ENCODE measurements at regions not wholly inside any gene's neighbourhood (a gene's known extent, or its start where the extent isn't known, plus 50 kb on each side); places are given as distances from the start of the nearest gene placed in this dataset.
"Not testable (repeated sequence)": the region's sequence is repeated elsewhere in the genome, so short reads cannot be mapped to it uniquely, and the experiment has no call there.

DNA sequence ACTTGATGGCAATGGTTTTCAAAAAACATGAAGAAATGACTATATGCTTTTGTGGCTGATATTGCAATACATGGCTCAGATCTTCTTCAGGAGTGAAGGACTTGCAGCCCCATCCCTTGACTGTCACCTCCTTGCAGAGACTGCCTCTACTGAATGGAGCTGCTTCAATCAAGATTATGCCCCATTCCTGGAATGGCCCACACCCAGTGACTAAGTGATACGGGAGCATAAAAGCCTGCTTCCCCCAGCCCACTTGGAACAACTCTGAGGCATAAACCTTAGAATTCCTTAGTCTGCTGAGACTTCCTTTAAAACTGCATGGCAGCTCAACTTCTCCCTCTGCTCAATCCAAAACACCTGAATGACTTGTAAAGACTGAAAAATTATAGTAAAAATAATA lies 957.1 kb downstream of the SORCS3 start:
- no peak for DNase-seq

DNA sequence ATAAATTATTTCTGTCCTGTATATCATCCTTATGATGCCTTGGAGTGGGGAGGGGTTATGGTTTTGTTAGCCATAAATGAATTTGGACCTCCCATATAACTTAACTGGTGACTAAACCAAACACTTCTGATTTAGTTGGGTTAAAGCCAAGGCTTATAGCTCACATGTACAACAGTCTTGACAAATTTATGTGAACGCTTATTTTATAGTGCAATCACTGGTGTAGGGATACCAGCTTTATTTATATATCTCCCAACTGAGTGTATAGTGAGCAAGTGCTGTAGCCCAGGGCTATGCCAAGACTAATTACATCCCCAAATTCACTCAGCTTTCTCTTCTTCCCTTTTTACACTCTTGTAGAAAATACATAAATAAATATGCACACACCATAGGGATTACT lies 956.2 kb downstream of the SORCS3 start:
- no peak for DNase-seq

DNA sequence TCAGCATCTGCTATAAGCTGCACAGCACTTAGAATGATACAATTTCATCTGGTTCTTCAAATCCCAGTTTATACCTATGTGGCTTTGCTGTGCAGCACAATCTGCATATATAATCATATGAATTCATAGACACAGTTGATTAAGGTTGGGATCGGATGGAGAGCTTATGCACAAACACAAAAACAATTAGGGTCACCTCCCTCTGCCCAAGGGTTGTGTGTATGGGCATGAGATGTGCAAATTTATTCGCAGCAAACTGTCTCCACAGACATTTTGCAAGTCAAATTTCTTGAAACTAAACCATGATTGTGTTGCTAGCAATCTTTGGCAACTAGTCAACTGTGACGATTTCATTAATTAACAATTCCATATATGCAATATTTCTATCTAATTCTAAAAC lies 955.7 kb downstream of the SORCS3 start:
- DNase-seq, result no peak

DNA sequence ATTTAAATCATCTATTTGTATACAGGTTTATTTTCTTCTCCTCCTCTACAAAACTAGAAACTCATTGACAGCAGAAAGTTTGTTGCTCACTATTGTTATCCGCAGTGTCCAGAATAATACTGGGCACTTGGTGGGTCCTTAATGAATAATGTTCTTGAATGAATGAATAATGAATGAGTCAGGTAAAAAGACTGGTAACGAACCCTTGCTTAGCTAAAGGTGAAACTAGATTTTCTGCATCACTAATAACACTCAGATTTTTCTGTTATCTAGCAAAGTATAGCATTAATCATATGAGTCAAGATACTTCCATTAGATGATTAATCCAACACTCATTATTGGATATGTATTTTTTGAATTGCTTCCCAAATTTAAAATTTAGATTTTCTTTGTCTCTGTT lies 953.2 kb downstream of the SORCS3 start:
- no peak for DNase-seq

DNA sequence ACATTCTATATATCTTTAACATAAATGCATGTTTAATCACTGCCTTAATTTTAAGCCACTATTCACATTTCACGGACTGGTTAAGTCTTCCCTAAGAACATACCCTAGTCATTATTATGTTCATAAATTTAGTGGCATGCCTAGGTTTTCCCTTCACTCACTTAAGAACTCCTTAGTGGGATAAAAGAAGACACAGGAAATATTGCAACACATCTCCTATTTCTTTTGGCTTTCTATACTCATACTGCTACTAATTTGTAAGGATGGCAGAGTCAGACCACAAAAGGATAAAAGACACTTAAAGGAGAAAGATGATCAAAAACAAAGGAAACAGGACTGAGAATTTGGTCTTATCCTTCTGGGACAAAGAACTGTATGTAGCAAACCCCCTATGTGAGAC lies 951.4 kb downstream of the SORCS3 start:
- DNase-seq, result no peak

DNA sequence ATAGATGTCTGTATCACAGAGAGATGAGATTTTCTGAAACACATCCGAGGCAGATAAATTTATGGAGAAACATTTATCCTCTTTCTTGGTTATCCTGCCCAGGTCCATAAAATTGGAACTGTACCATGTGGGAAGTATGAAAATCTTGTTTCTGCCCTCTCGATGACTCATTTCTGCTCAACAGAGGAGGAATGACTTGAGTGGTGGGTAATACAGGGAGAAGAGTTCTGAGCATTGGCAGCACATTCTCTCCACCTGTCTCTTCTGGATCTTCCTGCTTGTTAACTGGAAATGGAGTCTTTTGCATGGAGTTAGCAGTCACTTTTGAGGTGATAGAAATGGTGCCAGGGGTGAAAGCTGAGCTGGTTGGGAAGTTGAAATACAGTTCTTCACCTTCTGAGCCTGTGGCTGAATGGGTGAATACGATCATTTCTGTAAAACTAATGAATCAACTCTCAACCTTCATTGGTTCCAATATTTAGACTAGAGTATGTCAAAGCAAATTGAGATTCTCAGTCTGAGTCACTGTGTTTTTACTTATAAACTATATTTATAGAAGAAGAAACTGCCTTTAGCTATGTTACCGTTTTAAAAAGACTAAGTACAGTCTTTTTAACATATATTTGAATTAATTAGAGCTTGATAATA lies 945.5 kb downstream of the SORCS3 start:
- no peak for DNase-seq

DNA sequence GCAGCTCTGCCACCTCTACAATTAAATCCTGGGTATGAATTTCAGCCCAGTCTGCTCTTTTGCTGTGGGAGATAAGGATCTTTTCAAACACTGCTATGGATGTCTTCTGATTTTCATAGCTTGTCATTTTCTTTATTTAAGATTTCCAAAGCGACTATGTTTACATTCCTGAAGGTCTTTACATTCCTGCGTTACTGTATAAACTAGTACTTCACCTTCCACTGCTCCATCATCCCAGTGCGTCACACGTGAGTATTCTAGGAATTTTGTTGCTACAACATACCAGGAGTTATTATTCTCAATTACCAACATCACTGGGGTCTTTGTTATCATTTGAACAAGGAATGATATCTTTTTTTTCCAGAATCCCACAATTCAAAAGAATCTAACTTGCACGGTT lies 944.7 kb downstream of the SORCS3 start:
- DNase-seq, result no peak

DNA sequence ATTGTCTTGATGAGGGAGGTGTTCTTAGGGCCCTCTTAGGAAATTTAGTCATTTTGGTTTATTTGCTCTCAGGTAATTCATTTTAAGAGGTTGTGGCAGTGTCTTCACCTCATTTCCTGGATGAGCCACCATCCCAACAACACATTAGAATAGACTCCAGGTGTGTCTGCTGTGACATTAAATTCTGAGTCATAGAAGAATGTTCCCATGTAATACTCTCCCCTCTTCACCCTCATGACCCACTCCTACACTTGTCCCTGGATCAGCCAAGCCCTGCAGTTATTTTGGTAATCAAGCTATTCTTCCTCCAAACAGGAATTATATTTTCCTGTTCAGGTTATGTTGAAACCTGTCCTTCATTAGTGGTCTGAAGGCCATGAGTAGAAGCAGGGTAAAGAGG lies 944.1 kb downstream of the SORCS3 start:
- DNase-seq, result no peak

DNA sequence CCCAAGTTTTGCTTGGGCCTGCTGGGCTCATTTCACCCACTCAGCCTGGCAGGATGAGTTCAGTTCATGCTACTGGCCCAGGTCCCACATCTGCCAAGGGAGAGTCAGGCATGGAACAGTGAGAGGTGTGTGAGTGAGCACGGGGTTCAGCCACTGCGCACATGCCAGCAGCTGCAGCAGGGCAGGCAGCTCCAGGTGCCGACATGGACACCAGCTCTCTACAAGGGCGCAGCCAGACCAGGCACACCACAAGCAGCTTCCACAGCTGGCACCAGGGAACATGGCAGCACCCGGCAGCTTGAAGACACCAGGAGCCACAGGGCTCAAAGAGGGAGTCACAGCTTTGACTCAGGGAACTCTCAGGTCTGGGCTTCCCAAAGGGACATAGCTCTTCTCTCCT lies 938.0 kb downstream of the SORCS3 start:
- no peak for DNase-seq

DNA sequence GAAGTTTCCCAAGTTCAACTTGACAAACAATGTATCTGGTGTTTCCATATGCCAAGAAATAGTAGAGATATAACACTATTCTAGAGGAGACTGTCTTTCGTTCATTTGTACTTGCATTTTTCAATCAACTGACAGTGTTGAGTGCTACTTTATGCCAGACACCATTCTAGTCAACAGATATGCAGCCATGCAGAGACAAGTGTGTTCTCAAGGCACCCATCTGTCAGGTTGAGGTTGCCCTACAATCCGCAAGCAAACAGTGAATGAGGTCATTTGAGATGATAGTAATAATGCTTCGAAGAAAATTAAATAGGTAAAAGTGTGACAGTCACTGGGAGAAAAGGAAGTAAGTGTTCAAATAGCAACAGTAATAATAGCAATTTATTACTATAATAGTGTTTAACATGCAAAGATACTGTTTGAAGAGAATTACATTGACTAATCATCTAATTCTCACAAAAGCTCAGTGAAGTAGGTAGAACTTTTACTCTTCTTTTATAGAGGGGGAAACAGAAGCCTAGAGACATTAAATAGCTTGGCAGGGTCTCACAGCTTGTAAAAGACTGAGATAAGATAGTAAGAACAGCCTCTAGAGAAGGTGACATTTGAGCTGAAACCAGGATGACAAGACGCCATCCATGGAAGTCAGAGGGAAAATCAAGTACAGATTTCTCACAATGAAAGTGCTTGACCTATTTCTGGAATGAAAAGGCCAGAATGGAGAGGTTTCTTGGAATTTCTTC lies 936.9 kb downstream of the SORCS3 start:
- no peak for DNase-seq

DNA sequence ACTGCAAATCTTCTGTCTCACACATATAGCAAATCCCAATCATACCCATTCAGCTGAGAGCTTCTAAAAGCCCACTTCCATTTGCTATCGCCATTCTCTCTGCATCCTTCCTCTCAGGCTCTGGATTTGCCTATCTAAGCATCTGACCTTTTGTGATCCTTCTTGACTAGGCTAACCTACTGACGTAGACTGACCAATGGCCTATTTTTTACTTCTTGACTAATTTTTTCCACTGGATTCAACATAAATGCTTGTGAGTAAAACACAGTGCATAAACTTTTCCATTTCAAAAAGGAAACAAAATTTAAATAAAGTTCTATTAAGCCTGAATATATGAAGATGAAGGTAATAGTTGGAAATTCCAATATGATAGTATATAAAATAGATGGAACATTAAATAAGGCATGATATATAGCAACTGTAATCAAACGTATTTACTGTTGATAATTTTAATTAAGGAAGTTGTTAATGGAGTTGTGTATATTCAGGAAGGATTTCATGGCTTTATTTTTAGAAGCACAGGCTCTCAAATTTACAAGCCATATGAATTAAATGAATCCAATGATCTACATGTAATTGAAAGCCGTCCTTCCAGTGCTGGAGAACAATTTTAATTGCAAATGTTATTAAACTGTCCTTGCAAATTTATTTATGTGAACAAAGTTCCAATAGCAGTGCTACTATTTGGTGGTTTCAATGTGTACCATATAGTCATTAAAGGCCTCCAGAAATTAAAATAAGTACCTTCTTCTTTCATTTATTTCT lies 918.4 kb downstream of the SORCS3 start:
- no peak for DNase-seq

DNA sequence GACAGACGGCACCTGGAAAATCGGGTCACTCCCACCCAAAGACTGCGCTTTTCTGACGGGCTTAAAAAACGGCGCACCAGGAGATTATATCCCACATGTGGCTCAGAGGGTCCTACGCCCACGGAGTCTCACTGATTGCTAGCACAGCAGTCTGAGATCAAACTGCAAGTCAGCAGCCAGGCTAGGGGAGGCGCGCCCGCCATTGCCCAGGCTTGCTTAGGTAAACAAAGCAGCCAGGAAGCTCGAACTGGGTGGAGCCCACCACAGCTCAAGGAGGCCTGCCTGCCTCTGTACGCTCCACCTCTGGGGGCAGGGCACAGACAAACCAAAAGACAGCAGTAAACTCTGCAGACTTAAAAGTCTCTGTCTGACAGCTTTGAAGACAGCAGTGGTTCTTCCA lies 909.4 kb downstream of the SORCS3 start:
- DNase-seq, result not testable (repeated sequence)

DNA sequence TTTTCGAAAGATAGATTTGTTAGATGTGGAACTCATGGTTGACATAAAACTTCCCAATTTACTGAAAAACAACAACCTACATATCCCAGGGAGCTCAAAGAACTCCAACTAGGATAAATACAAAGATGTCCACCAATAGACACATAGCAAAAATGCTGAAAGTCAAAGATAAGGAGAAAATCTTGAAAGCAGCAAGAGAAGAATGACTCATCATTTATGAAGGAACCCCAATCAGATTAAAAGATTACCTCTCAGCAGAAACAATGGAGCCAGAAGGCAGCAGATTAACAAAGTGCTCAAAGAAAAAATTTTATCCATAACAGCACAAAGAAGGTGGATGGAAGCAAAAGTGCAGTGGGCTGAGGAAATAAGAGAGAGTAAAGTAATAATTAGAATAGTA lies 908.6 kb downstream of the SORCS3 start:
- DNase-seq, result no peak

DNA sequence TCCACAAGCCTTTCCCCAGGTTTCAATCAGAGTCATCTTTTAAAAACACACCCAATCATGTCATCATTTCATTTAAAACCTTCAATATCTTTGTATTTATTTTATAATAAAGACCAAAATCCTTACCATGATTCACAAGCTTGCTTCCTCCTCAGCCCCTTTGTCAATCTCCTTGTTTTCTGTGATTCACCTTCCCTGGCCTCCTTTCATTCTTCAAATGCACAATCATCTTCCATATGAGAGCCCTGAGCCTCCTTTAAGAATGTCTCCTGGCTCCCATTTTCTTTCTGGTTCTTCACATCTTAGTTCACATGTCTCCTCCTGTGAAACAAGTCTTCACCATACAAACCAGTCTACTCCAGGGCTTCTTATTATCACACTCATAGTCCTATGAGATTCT lies 904.0 kb downstream of the SORCS3 start:
- DNase-seq, result no peak

DNA sequence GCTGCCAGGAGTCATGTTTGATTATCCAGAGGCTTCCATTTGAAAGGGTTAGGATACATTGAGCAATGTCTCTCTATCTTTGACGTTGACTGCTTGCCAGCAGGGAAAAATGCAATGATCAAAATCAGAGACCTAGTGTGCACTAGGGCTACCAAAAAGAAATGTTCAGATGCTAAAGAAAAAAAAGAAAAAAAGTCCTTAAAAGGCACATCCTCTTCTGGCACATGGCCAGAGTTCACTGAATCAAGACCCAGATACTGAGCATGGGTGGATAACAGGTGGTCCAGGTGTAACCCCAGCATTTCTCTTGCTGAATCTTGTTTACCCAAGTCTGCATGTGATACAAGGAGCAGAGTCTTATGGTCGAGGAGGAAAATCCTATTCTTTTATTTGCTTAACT lies 899.3 kb downstream of the SORCS3 start:
- DNase-seq, result no peak

DNA sequence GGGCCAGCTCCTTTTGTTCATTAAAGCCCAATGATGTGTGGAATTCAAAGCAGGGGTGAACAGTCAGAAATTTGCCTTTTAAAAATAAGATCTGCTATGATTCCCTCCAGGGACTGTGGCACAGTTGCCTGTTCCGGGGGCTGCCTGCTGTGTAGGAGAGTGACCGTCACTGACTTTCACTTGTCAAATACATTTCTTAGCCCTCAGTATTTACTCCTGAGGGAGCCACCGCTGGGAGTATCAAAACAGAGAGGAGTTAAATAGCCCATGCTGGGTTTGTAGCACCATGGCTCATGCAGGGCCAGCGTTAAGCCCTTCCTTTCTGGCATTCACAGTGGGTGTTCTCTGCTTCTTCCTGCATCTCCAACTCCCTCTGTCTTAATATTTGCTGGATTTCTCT lies 897.8 kb downstream of the SORCS3 start:
- DNase-seq, result no peak

DNA sequence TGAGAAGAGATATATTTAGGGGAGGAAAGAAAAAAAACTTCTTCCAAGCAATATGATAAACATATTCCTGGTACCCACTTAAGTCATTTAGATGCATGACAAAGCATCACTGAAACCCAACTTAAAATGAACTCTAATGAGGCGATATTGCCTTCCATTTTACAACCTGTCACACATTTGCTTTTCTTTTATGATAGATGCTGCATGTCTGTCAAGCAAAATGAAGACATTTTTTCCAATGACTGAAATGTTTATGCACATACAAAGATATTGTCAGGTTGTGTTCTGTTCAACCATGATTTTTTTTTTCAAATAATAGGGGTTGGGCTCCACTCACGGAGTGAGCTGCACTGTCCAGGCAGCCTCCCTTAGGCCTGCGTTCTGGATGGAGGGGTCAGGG lies 894.4 kb downstream of the SORCS3 start:
- no peak for DNase-seq

DNA sequence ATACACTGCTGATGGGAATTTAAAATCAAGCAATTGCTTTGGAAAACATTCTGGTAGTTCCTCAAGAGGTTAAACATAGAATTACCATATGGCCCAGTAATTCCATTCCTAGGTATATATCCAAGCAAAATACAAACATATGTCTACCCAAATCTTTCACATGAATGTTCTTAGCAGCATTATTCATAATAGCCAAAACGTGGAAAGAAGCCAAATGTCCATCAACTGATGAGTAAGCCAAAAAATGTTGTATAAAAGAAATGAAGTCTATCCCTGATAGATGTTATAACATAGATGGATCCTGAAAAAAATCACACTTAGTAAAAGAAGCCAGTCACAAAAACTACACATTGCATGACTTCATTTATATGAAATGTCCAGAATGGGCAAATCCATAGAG lies 893.0 kb downstream of the SORCS3 start:
- DNase-seq, result no peak

DNA sequence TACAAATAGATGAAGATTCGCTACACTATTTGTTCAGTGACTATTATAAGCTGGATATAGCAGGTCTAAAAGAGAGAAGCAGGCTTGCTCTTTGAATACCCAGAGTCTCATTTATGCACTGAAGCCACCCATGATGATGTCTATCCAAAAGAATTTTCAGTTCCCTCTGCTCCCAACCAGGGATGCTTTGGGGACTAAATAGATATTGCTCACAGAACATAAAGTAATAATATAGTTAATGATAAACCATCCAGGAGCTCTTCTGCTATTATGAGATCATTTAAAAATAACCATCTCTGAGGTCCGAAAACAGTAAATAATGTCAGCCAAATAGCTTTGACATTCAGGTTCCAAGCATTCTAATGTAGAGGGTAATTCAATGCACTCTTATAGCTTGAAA lies 875.4 kb downstream of the SORCS3 start:
- DNase-seq, result no peak

DNA sequence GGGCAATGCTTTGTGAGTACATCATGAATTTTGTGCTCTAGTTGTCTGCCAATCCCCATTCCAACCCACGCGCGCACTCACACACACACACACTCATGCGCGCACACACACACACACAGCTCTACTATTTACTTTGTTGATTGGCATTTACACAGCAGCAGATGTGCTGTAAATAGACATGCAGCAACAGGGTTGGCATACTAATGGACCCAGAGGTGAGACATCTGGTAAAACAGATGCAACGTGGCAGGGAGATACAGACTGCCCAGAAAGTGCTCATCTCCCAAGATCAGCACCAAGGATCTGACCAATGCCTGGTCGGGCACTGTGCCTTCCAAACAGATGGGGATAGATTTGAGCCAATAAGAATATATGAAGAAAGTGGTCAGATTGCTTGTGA lies 873.0 kb downstream of the SORCS3 start:
- no peak for DNase-seq

DNA sequence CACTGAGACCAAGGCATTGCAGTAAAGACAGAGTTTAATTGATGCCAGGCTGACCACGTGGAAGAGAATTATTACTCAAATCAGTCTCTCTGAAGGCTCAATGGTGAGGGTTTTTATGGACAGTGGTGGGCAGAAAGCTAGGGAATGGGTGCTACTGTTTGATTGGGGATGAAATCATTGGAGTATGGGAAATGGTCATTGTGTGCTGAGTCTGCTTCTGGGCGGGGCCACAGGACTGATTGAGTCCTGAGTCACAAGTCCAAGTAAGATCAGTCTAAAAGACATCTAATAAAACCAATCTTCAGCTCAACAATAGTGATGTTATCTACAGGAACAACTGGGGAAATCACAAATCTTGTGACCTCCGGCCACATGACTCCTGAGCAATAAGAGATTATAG lies 868.4 kb downstream of the SORCS3 start:
- no peak for DNase-seq

DNA sequence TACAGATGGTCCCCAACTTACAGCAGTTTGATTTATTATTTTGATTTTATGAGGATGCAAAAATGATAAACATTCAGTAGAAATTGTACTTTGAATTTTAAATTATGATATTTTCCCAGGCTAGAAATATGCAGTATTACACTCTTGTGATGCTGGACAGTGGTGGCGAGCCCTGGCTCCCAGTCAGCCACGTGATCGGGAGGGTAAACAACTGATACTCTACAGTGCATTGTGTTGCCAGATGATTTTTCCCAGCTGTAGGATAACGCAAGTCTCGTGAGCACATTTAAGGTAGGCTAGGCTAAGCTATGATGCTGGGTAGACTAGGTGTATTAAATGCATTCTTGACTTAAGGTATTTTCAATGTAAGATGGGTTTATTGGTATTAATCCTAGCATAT lies 865.2 kb downstream of the SORCS3 start:
- no peak for DNase-seq

DNA sequence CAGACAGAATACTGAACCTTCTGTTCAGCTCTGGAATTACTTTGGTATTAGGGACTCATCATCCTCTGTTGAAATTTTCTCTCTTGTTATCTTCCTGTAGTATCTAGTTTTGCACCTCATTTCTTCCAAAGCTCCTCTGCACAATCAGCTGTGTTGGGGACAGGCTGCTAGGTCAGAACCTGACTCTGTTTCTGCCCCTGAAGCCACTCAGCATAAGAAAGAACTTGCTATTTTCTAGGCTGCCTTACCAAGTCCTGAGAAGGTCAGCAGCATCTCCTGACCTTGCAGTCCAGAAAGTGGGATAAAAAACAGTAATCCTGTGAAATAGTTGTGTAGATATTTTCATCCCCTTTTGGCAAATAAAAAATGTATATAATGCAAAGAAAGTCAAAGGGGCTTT lies 862.6 kb downstream of the SORCS3 start:
- no peak for DNase-seq

DNA sequence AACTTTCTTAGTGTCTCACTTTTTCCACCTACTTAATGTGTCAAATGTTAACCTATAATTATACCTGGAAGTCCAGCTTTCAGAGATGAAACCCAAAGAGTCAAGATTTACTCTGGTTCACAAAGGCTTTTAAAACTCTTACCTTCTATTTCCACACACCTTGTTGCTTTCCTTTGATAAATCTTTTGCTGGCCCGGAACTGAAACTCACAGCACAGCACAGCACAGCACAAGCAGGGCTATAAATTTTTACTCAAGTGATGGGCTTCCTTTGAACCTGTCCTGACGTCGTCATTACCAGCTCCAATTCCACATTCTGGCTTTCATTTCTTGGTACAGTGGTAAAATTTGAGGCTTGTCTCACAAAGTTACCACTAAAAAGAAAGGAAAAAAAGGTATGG lies 861.0 kb downstream of the SORCS3 start:
- no peak for DNase-seq

Measured in stimulated activated naive CD4-positive, alpha-beta T cell (primary cell).